SK-N-SH (cell line): ENCODE measurements at regions not wholly inside any gene's neighbourhood (a gene's known extent, or its start where the extent isn't known, plus 50 kb on each side); places are given as distances from the start of the nearest gene placed in this dataset.

Source experiments
- CTCF ChIP-seq: fragments of 200-600 bp; sonication (generic); IDR thresholded peaks from 2 replicates; pipeline ENCODE4 v1.6.1; 2017; ENCODE audit warnings: antibody characterized with exemption, mild to moderate bottlenecking, moderate library complexity
- EP300 ChIP-seq, 2 experiments: IDR thresholded peaks; 2 replicates each; pipeline versions ENCODE4 v1.4.0 to v1.6.1; 2012; ENCODE audit warnings: borderline replicate concordance in 1 of 2, low read depth in 1 of 2, low read length in 1 of 2
- FOXJ3 ChIP-seq: sonication (generic); formaldehyde crosslinking; IDR thresholded peaks from 2 replicates; pipeline ENCODE4 v1.5.1; 2020; ENCODE audit warnings: mild to moderate bottlenecking, missing genetic modification reagents
- USF1 ChIP-seq: IDR thresholded peaks from 2 replicates; pipeline ENCODE4 v1.4.0; 2012; ENCODE audit warnings: low read depth, borderline replicate concordance

GRCh38 chr13:90999401-90999800, 348.1 kb upstream of the MIR17HG start:
- TF ChIP-seq EP300 (IDR thresholded peaks at IDR 0.05; ENCODE audit: borderline replicate concordance in 1 of 2, low read depth in 1 of 2, low read length in 1 of 2) (no peak), FOXJ3 (no peak), USF1 (no peak), CTCF (no peak)
